ENCODE measurements at regions not wholly inside any gene's neighbourhood (a gene's known extent, or its start where the extent isn't known, plus 50 kb on each side); places are given as distances from the start of the nearest gene placed in this dataset.

DNA sequence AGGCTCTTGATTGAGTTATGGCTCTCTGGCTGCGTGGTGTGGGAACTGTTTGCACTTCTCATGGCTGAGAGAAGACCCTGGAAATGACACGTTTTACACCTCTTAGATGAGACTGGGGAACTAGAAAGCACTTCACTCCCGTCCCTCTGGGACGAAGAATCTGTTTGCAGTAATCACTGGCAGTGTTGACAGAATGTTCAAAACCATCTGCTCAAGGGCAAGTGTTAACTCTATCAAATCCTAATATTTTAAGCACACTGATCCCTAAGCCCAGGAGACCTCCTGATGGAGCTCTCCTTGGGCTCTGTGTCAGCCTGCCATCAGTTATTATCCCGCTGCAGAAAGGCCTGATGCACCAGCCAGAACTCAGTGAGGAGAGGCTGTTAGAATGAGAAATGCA is 323.8 kb upstream of the DNAJC19 start:
- TF ChIP-seq CTCF (conservative IDR thresholded peaks at IDR 0.05; ENCODE audit: control insufficient read depth, insufficient read depth, low read depth, low read length) = no peak
- no peak for DNase-seq (ENCODE audit: low read depth)
- H3K4me3 ChIP-seq (ENCODE audit: control insufficient read depth, low read depth, low read length) = no peak overlapping the region

DNA sequence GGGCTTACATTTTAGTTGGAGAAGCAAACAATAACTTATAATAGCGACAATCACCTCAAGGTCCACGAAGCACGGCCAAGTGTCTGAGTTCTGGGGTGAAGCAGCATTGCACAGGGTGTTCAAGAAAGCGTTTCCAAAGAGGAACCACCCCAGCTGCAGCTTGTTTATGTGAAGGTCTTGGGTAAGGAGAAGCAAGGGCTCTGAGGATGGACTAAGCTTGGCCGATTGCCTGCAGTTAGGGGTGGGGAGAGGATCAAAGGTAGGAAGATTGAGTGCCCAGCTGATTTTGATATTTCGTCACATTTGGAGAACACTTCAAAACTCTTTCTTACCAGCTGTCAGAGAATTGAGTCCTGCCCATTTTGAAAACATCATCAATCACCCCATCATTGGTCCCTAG is 321.6 kb upstream of the DNAJC19 start:
- no peak for DNase-seq (ENCODE audit: low read depth)
- no peak overlapping the region for H3K4me3 ChIP-seq (ENCODE audit: control insufficient read depth, low read depth, low read length)
- TF ChIP-seq CTCF (conservative IDR thresholded peaks at IDR 0.05; ENCODE audit: control insufficient read depth, insufficient read depth, low read depth, low read length) = no peak

DNA sequence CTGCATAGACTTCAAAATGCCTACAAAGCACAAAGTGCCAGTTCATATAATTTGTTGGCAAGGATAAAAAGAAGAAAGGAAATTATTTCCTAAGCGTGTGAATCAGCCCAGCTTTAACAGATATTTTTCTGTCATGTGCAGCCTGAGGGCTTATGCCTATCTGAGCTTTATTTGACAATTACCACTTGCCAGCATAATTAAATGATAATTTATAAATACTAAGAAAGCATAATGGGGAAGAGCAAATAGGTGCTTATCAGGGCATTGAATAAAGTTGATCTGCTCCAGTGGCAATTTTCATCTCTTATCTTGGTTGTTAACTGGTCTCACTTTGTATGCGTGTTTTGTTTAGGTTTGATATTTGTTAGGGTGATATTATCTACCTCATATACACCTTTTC is 313.4 kb upstream of the DNAJC19 start:
- no peak overlapping the region for H3K4me3 ChIP-seq (ENCODE audit: control insufficient read depth, low read depth, low read length)
- no peak for TF ChIP-seq CTCF (conservative IDR thresholded peaks at IDR 0.05; ENCODE audit: control insufficient read depth, insufficient read depth, low read depth, low read length)
- no peak for DNase-seq (ENCODE audit: low read depth)

DNA sequence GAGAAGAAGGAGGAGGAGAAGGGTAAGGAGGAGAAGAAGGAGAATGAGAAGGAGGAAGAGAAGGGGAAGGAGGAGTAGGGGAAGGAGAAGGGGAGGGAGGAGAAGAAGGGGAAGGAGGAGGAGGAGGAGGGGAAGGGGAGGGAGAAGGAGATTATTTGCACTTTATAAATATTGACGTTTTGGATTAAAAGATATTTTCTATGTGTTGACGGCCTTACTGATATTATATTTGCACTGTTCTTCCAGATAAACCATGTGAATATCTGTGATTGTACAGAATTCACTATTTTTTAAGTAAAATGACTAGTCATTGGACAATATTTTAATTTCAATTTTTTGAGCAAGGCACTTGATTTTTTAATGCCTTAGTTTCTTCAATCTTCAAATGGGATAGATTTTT is 310.5 kb upstream of the DNAJC19 start:
- TF ChIP-seq CTCF (conservative IDR thresholded peaks at IDR 0.05; ENCODE audit: control insufficient read depth, insufficient read depth, low read depth, low read length) = no peak
- DNase-seq (ENCODE audit: low read depth) = no peak
- no peak overlapping the region for H3K4me3 ChIP-seq (ENCODE audit: control insufficient read depth, low read depth, low read length)

GRCh38 chr3:181298421-181298820 is 308.9 kb upstream of the DNAJC19 start:
- TF ChIP-seq CTCF (conservative IDR thresholded peaks at IDR 0.05; ENCODE audit: control insufficient read depth, insufficient read depth, low read depth, low read length) = no peak
- peak; percentile 65 for DNase-seq (ENCODE audit: low read depth)
- H3K4me3 ChIP-seq (ENCODE audit: control insufficient read depth, low read depth, low read length) = no peak overlapping the region

GRCh38 chr3:181292984-181293383 is 303.4 kb upstream of the DNAJC19 start:
- DNase-seq (ENCODE audit: low read depth) = peak; percentile 71
- no peak for TF ChIP-seq CTCF (conservative IDR thresholded peaks at IDR 0.05; ENCODE audit: control insufficient read depth, insufficient read depth, low read depth, low read length)
- no peak overlapping the region for H3K4me3 ChIP-seq (ENCODE audit: control insufficient read depth, low read depth, low read length)

DNA sequence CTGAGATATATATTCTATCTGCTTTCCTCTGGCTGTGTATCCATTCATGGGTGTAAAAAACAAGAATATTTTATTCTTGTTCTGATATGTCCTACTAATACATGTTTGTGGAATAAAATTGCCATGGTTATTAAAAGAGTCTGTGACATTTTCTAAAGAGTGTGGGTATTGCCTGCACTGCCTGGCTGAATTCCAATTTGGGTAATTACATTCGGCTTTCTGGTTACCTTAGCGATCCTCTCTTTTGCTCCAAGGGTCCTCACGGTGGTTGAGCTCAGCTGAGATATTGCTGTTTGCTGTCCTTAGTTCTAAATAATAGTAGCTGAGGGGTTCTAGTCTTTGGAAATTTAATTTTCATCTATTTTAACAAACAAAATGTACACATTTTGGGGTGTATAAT is 301.4 kb upstream of the DNAJC19 start:
- no peak overlapping the region for H3K4me3 ChIP-seq (ENCODE audit: control insufficient read depth, low read depth, low read length)
- DNase-seq (ENCODE audit: low read depth) = no peak
- TF ChIP-seq CTCF (conservative IDR thresholded peaks at IDR 0.05; ENCODE audit: control insufficient read depth, insufficient read depth, low read depth, low read length) = no peak

Measured in fibroblast of mammary gland (primary cell).